ENCODE measurements at regions not wholly inside any gene's neighbourhood (a gene's known extent, or its start where the extent isn't known, plus 50 kb on each side); places are given as distances from the start of the nearest gene placed in this dataset.

GRCh38 chr5:67855523-67855922, 360.0 kb upstream of the PIK3R1 start:
- TF ChIP-seq TAF1 (IDR thresholded peaks at IDR 0.05; ENCODE audit: borderline replicate concordance, low read depth, low read length) (no peak), POLR2A (IDR thresholded peaks at IDR 0.05; ENCODE audit: low read depth, low read length) (no peak), POLR2AphosphoS5 (IDR thresholded peaks at IDR 0.05; ENCODE audit: low read depth, low read length) (no peak)
